H1 (cell line): ENCODE measurements at regions not wholly inside any gene's neighbourhood (a gene's known extent, or its start where the extent isn't known, plus 50 kb on each side); places are given as distances from the start of the nearest gene placed in this dataset.

Experiments
- CTCF ChIA-PET: fragments of 300-600 bp; sonication (Branson Sonifier 250); formaldehyde crosslinking; loops from one replicate; lab custom pipeline; 2021; ENCODE audit not compliant: partially characterized antibody; lab: Charles Lee
- POLR2A ChIA-PET: fragments of 300-600 bp; sonication (Branson Sonifier 250); formaldehyde crosslinking; loops from one replicate; lab custom pipeline; 2021; ENCODE audit warnings: inconsistent platforms; ENCODE audit not compliant: partially characterized antibody; lab: Charles Lee
- DNase-seq, 2 experiments: peaks; one replicate each; pipeline versions ENCODE4 v3.0.0 to v3.0.0-alpha.2; 2010 to 2022; ENCODE audit warnings: low spot score in 2 of 2, low read depth in 1 of 2, mixed read lengths in 1 of 2
- FAIRE-seq: peaks from 2 replicates; lab custom pipeline; 2011; peaks lifted over from hg19 to GRCh38; lab: Jason Lieb, UNC
- H2AFZ ChIP-seq: 2 replicates; pipeline ENCODE4 v1.8.1; 2012; ENCODE audit warnings: low read length, inconsistent platforms
- H2AK5ac ChIP-seq: 2 replicates; pipeline ENCODE4 v1.6.1; 2013; ENCODE audit warnings: low read depth, low read length
- H2BK120ac ChIP-seq: replicated peaks from 2 replicates; pipeline ENCODE3; 2013; ENCODE audit warnings: low read depth, low read length, inconsistent platforms
- H2BK12ac ChIP-seq: 2 replicates; pipeline ENCODE4 v1.6.1; 2013; ENCODE audit warnings: low read depth, low read length
- H2BK15ac ChIP-seq: 2 replicates; pipeline ENCODE4 v1.6.1; 2013; ENCODE audit warnings: low read length
- H2BK20ac ChIP-seq: 2 replicates; pipeline ENCODE4 v1.6.1; 2013; ENCODE audit warnings: low read length
- H2BK5ac ChIP-seq: 2 replicates; pipeline ENCODE4 v1.6.1; 2013; ENCODE audit warnings: low read depth, low read length
- H3K14ac ChIP-seq: 2 replicates; pipeline ENCODE4 v1.6.1; 2013; ENCODE audit warnings: inconsistent platforms; ENCODE audit not compliant: insufficient read length
- H3K18ac ChIP-seq: 2 replicates; pipeline ENCODE4 v1.6.1; 2013; ENCODE audit warnings: low read length; ENCODE audit errors: extremely low read depth
- H3K23ac ChIP-seq: 2 replicates; pipeline ENCODE4 v1.6.1; 2013; ENCODE audit warnings: inconsistent platforms; ENCODE audit not compliant: insufficient read length
- H3K23me2 ChIP-seq: 2 replicates; pipeline ENCODE4 v1.6.1; 2013; ENCODE audit warnings: low read depth, low read length
- H3K27ac ChIP-seq: 2 replicates; pipeline ENCODE4 v1.6.1; 2011; ENCODE audit warnings: low read depth, low read length, inconsistent platforms
- H3K27me3 ChIP-seq, 4 experiments: replicated peaks in 1 of 4; 1 replicate in 1 of 4; 2 replicates in 3 of 4; pipeline versions ENCODE4 v1.6.1 to v1.8.1; 2011 to 2013; ENCODE audit warnings: low read length in 3 of 4, mild to moderate bottlenecking in 3 of 4, inconsistent platforms in 2 of 4, mixed read lengths in 2 of 4, moderate library complexity in 1 of 4; ENCODE audit not compliant: control insufficient read depth in 3 of 4, insufficient read depth in 3 of 4; ENCODE audit errors: extremely low read depth in 1 of 4
- H3K36me3 ChIP-seq, 4 experiments: 2 replicates each; pipeline versions ENCODE4 v1.6.1 to v1.8.1; 2011 to 2013; ENCODE audit warnings: mild to moderate bottlenecking in 4 of 4, low read length in 3 of 4, moderate library complexity in 2 of 4, control low read depth in 1 of 4, inconsistent platforms in 1 of 4; ENCODE audit not compliant: insufficient read depth in 4 of 4, control insufficient read depth in 2 of 4
- H3K4ac ChIP-seq: replicated peaks from 2 replicates; pipeline ENCODE3; 2013; ENCODE audit warnings: low read length, low read depth, mixed read lengths, inconsistent platforms; ENCODE audit not compliant: insufficient read length
- H3K4me1 ChIP-seq, 4 experiments: replicated peaks in 1 of 4; 1 replicate in 1 of 4; 2 replicates in 3 of 4; pipeline versions ENCODE4 v1.6.1 to v1.8.1; 2011 to 2013; ENCODE audit warnings: low read length in 3 of 4, inconsistent platforms in 2 of 4, mixed read lengths in 1 of 4; ENCODE audit not compliant: insufficient read depth in 4 of 4, control insufficient read depth in 3 of 4
- H3K4me2 ChIP-seq, 2 experiments: 2 replicates each; pipeline versions ENCODE4 v1.6.1 to v1.8.1; 2011 to 2013; ENCODE audit warnings: low read depth in 2 of 2, low read length in 2 of 2, control low read depth in 1 of 2, inconsistent platforms in 1 of 2, mild to moderate bottlenecking in 1 of 2; ENCODE audit not compliant: insufficient read depth in 1 of 2
- H3K4me3 ChIP-seq, 4 experiments: fragments of 200-600, 300-600 bp in 1 of 4; sonication (generic), shearing (Covaris generic), sonication (Bioruptor Twin) in 1 of 4; 2 replicates each; pipeline versions ENCODE4 v1.5.1 to v1.8.1; 2011 to 2016; ENCODE audit warnings: low read length in 4 of 4, low read depth in 3 of 4, control low read depth in 2 of 4, inconsistent platforms in 2 of 4, mild to moderate bottlenecking in 2 of 4, mixed read lengths in 1 of 4, moderate library complexity in 1 of 4; ENCODE audit not compliant: insufficient read depth in 2 of 4; ENCODE audit errors: extremely low read depth in 1 of 4
- H3K56ac ChIP-seq: replicated peaks from 2 replicates; pipeline ENCODE3; 2013; ENCODE audit warnings: low read depth, mild to moderate bottlenecking, mixed read lengths, low read length, inconsistent platforms; ENCODE audit not compliant: insufficient read length
- H3K79me1 ChIP-seq: 2 replicates; pipeline ENCODE4 v1.6.1; 2013; ENCODE audit warnings: low read depth, low read length, control low read depth
- H3K79me2 ChIP-seq, 2 experiments: 2 replicates each; pipeline versions ENCODE4 v1.6.1 to v1.8.1; 2012 to 2013; ENCODE audit warnings: low read length in 2 of 2, mild to moderate bottlenecking in 2 of 2, inconsistent platforms in 1 of 2; ENCODE audit not compliant: insufficient read depth in 2 of 2, control insufficient read depth in 1 of 2
- H3K9ac ChIP-seq, 4 experiments: replicated peaks in 1 of 4; 1 replicate in 1 of 4; 2 replicates in 3 of 4; pipeline versions ENCODE4 v1.6.1 to v1.8.1; 2011 to 2013; ENCODE audit warnings: low read depth in 3 of 4, low read length in 3 of 4, control low read depth in 2 of 4, mild to moderate bottlenecking in 2 of 4, moderate library complexity in 2 of 4, inconsistent platforms in 1 of 4; ENCODE audit errors: extremely low read depth in 1 of 4
- H3K9me3 ChIP-seq, 2 experiments: 2 replicates each; pipeline versions ENCODE4 v1.6.1 to v1.8.1; 2012 to 2013; ENCODE audit warnings: mild to moderate bottlenecking in 2 of 2, moderate library complexity in 2 of 2, control low read depth in 1 of 2, inconsistent platforms in 1 of 2, low read depth in 1 of 2, low read length in 1 of 2, mixed read lengths in 1 of 2; ENCODE audit not compliant: insufficient read depth in 2 of 2
- H4K20me1 ChIP-seq, 2 experiments: replicated peaks in 1 of 2; 2 replicates each; pipeline versions ENCODE3 to v1.8.1; 2011 to 2013; ENCODE audit warnings: inconsistent platforms in 2 of 2, low read length in 2 of 2, mild to moderate bottlenecking in 1 of 2; ENCODE audit not compliant: insufficient read depth in 2 of 2, control insufficient read depth in 1 of 2
- H4K5ac ChIP-seq: 2 replicates; pipeline ENCODE4 v1.6.1; 2013; ENCODE audit warnings: low read length, low read depth, mixed read lengths, inconsistent platforms; ENCODE audit not compliant: insufficient read length
- H4K8ac ChIP-seq: 2 replicates; pipeline ENCODE4 v1.8.0; 2013; ENCODE audit warnings: mild to moderate bottlenecking, moderate library complexity, low read length, inconsistent platforms; ENCODE audit not compliant: insufficient read depth; ENCODE audit errors: extremely low read depth
- H4K91ac ChIP-seq: replicated peaks from 2 replicates; pipeline ENCODE3; 2013; ENCODE audit warnings: low read length, mixed read lengths, inconsistent platforms; ENCODE audit not compliant: insufficient read length
- BACH1 ChIP-seq: IDR thresholded peaks from 2 replicates; pipeline ENCODE4 v1.6.1; 2012; ENCODE audit warnings: low read length, improper control_type of control experiment
- CHD1 ChIP-seq: IDR thresholded peaks from 2 replicates; pipeline ENCODE4 v1.6.1; 2012; ENCODE audit warnings: low read depth, low read length, improper control_type of control experiment
- CTBP2 ChIP-seq: IDR thresholded peaks from 2 replicates; pipeline ENCODE4 v1.7.0; 2011; ENCODE audit warnings: borderline replicate concordance, mild to moderate bottlenecking, moderate library complexity, mixed read lengths, low read length; ENCODE audit not compliant: insufficient read depth, insufficient read length
- FOSL1 ChIP-seq: IDR thresholded peaks from 2 replicates; pipeline ENCODE4 v1.6.1; 2011; ENCODE audit warnings: mild to moderate bottlenecking, low read depth, low read length, moderate library complexity; ENCODE audit not compliant: insufficient read depth
- NRF1 ChIP-seq: IDR thresholded peaks from 2 replicates; pipeline ENCODE4 v1.6.1; 2011; ENCODE audit warnings: mild to moderate bottlenecking, low read depth, low read length, improper control_type of control experiment
- RFX5 ChIP-seq: IDR thresholded peaks from 2 replicates; pipeline ENCODE4 v1.6.1; 2011; ENCODE audit warnings: low read depth, low read length, improper control_type of control experiment, borderline replicate concordance
- SRF ChIP-seq: IDR thresholded peaks from 2 replicates; pipeline ENCODE4 v1.6.1; 2011; ENCODE audit warnings: mild to moderate bottlenecking, low read depth, low read length, moderate library complexity
- TAF1 ChIP-seq: IDR thresholded peaks from 2 replicates; pipeline ENCODE4 v1.6.1; 2011; ENCODE audit warnings: mild to moderate bottlenecking, low read depth, low read length
- ZNF274 ChIP-seq: IDR thresholded peaks from 2 replicates; pipeline ENCODE4 v1.7.0; 2012; ENCODE audit warnings: low read length, borderline replicate concordance; ENCODE audit errors: extremely low read depth
- WGBS, 2 experiments: shearing (Covaris generic) in 1 of 2; methylation state at CpG; one replicate each; pipeline versions ENCODE4 v1.1.6 to v1.1.7; 2013 to 2015; ENCODE audit warnings: low lambda C conversion rate in 2 of 2, mixed read lengths in 2 of 2, inconsistent platforms in 1 of 2, low coverage in 1 of 2, missing lambda C conversion rate in 1 of 2; ENCODE audit not compliant: insufficient replicate concordance in 2 of 2, insufficient coverage in 1 of 2, insufficient read length in 1 of 2; ENCODE audit errors: extremely low coverage in 1 of 2, missing lambda C conversion rate in 1 of 2; 5-methylcytosine and 5-hydroxymethylcytosine counted together
- TF ChIP-seq, protein P1 (sequence below): IDR thresholded peaks from 2 replicates; pipeline ENCODE4 v1.6.1; 2012; ENCODE audit warnings: inconsistent platforms
- TF ChIP-seq, protein P2 (sequence below): IDR thresholded peaks from 2 replicates; pipeline ENCODE4 v1.6.1; 2011; ENCODE audit warnings: low read length, improper control_type of control experiment

DNA sequence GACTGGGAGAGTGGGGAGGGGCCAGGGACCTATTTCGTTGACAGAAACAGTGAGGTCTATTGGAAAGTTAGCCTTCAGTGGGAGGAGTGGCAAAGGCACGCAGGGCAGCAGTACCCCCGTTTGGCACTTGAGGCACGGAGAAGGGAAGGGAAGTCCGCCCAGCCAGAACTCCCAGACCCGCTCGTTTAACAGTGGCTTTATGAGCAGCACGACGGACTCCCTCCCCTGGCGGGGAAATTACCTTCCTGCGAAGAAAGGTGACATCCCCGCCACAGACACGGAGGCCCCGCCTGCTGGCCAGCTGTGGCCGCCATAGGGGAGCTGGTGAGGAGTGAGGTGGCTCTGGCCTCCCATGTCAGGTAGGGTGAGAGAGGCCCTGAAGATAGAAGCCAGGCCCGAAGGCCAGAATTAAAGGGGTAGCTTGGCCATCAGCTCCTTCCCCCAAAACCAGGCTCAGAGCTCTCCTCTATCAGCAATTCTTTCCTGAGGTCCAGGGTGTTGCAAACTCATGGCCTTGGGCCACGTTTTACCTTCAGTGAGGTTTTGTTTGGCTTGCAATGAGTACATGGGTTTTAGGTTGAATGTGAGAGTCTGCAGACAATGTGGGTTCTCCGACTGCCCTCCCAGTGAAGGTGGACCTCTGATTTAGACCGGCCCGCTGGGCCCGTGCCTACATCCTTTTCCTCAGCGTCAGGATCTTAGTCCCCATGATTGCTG, 123.7 kb downstream of the MRPL14 start:
- H4K5ac ChIP-seq: no peak overlapping the region
- POLR2A ChIA-PET: interaction anchor here (0.7 to 2.3 kb wide), 9 partner anchors 8 to 234 kb away, joined by 3 to 8 read pairs (median 4); partner anchors contain the start of gene VEGFA
- H2BK12ac ChIP-seq: peak overlapping the region; percentile 88
- H2BK120ac ChIP-seq: peak overlapping the region; percentile 28
- peak overlapping the region; percentile 33 for H3K56ac ChIP-seq
- peak in 1 of 2 experiments; percentile 73 for DNase-seq
- no peaks in the 10 kb centered on the region for H3K36me3 ChIP-seq
- no peak overlapping the region for H2AFZ ChIP-seq
- WGBS, 2 experiments: 37% methylated on average over 19 of the region's 22 CpGs; no CpG with 5 or more reads in 1 of the 2 experiments
- H3K4me1 ChIP-seq: peaks cover 4 to 48% (median 39%) of the 10 kb centered on the region in 4 experiments
- H3K79me2 ChIP-seq: no peaks in the 10 kb centered on the region
- peak overlapping the region; percentile 59 to 71 for H3K4me2 ChIP-seq
- no peaks in the 10 kb centered on the region for H3K79me1 ChIP-seq
- H2BK15ac ChIP-seq: no peak overlapping the region
- H3K23me2 ChIP-seq: peaks cover 16% of the 10 kb centered on the region
- peaks cover 0 to 18% (median 9%) of the 10 kb centered on the region in 4 experiments; a peak in 5 of 7 replicates for H3K27me3 ChIP-seq
- H3K4ac ChIP-seq: peak overlapping the region; percentile 41
- H3K9me3 ChIP-seq: no peaks in the 10 kb centered on the region
- H3K4me3 ChIP-seq: peak overlapping the region; percentile 22 to 60 (median 37); a peak in 6 of 8 replicates
- H4K8ac ChIP-seq: peak overlapping the region; percentile 87; the same call in 1 of the 2 replicates
- H3K23ac ChIP-seq: no peak overlapping the region
- CTCF ChIA-PET: interaction anchor here (0.7 to 24.5 kb wide), 12 partner anchors 13 to 125 kb away, joined by 3 to 331 read pairs (median 6); no protein-coding TSS in a partner anchor
- H2BK5ac ChIP-seq: peak overlapping the region; percentile 15; the same call in 1 of the 2 replicates
- H4K20me1 ChIP-seq: no peaks in the 10 kb centered on the region
- H3K14ac ChIP-seq: no peak overlapping the region
- peak overlapping the region; percentile 60 for H4K91ac ChIP-seq
- H2AK5ac ChIP-seq: peak overlapping the region; percentile 82
- H3K27ac ChIP-seq: no peak overlapping the region
- peak overlapping the region; percentile 82 for H2BK20ac ChIP-seq
- peak overlapping the region in 1 of 4 experiments; percentile 13; a peak in 2 of 7 replicates for H3K9ac ChIP-seq
- FAIRE-seq: no peak
- H3K18ac ChIP-seq: peak overlapping the region; percentile 78
- TF ChIP-seq, protein P1, sequence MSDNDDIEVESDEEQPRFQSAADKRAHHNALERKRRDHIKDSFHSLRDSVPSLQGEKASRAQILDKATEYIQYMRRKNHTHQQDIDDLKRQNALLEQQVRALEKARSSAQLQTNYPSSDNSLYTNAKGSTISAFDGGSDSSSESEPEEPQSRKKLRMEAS: no peak; the same call in 1 of the 2 replicates
- no peak for TF ChIP-seq TAF1
- no peak for TF ChIP-seq NRF1
- TF ChIP-seq RFX5: no peak
- TF ChIP-seq, protein P2, sequence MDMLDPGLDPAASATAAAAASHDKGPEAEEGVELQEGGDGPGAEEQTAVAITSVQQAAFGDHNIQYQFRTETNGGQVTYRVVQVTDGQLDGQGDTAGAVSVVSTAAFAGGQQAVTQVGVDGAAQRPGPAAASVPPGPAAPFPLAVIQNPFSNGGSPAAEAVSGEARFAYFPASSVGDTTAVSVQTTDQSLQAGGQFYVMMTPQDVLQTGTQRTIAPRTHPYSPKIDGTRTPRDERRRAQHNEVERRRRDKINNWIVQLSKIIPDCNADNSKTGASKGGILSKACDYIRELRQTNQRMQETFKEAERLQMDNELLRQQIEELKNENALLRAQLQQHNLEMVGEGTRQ: no peak
- no peak for TF ChIP-seq SRF
- TF ChIP-seq BACH1: 0 out of 2 replicates have a peak, but pooled peaks have one; percentile 34
- no peak for TF ChIP-seq CHD1
- TF ChIP-seq CTBP2: no peak
- no peak for TF ChIP-seq FOSL1
- no peak for TF ChIP-seq ZNF274
